HG02973 (cell line): ENCODE measurements at regions not wholly inside any gene's neighbourhood (a gene's known extent, or its start where the extent isn't known, plus 50 kb on each side); places are given as distances from the start of the nearest gene placed in this dataset.

ENCODE experiments used
- ATAC-seq: cut with Tn5 transposase; IDR thresholded peaks from one replicate; pipeline ENCODE4 v1.9.1; 2021; ENCODE audit warnings: moderate library complexity; ENCODE audit not compliant: unreplicated experiment

- no peak for ATAC-seq
Measured at GRCh38 chr6:14856177-14856576, 389.7 kb upstream of the JARID2 start.

DNA sequence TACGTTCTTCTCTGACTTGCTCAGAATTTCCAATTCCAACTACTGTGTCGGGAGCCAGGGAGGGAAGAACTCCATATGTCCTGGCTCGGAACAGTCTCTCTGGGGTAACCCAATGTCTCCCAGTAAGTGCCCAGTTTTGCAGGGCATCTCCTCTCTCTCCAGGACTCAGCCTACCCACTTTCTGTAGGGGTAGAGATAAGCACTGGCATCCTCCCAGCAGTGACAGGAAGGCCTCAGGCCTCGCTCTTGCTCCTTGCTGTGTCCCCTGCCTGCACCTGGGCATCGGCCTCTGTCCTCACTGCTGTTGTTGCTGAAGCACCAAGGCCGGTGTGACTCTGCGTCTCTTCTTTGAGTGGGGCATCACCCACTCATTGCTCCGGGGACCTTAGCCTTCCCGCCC, 388.9 kb upstream of the JARID2 start:
- ATAC-seq = no peak

- no peak for ATAC-seq
Measured at GRCh38 chr6:14857501-14857900, 388.4 kb upstream of the JARID2 start.

DNA sequence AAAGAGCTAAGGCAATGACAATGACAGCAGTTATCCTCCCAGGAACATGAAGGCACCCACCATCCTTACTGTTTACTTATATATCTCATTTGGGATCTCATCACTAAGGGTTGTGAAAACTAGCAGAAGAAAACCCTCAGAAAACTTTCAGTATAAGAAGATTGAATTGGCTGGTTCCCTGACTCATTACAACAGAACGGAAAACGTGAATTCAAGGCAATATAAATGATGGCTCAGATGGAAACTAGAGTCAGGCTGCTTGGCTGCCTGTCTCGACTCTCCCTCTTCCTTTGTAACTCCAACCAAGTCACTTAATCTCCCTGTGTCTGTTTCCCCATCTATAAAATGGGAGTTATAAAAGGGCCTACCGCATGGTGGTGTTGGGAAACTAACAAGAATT, 387.1 kb upstream of the JARID2 start:
- no peak for ATAC-seq

- no peak for ATAC-seq
Measured at GRCh38 chr6:14860774-14861173, 385.1 kb upstream of the JARID2 start.

DNA sequence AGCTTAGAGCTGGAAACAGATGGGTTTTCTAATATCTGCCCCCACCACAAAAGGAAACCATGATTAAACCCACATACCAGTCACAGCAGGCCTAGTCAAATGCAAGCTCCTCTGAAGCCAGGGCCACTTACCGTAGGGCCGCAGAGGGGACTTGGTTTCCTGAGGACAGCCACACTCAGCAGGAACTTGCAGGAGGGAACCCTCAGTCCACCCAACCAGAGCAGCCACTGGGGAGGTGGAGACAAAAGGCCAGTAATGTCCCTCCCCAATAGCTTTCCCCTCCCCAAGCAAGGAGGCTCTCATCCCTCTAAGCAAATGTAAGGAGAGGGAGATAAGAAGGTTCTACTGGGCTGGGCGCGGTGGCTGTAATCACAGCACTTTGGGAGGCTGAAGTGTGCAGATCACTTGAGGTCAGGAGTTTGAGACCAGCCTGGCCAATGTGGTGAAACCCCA, 384.4 kb upstream of the JARID2 start:
- ATAC-seq = no peak

DNA sequence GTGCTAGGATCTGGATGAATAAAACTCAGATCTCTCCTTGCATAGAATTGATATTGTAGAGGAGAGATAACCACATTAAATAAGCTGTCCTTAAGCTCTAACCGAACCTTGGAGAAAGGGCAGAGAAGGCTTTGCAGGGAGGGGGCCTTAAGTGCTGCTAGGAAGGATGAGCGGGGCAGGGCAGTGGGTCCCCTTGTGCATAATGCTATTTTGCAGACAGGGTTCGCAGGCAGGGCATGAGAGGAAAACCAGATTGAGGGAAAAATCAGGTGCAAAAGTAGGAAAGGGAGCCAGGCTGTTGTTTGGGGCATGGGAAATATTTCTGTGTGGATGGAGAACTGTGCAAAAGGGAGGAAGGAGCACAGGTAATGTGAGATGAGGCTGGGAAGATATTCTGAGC, 383.0 kb upstream of the JARID2 start:
- no peak for ATAC-seq

GRCh38 chr6:14863902-14864850, 381.7 kb upstream of the JARID2 start:
- no peak for ATAC-seq

- ATAC-seq = no peak
Measured at GRCh38 chr6:14865531-14866100, 380.3 kb upstream of the JARID2 start.

GRCh38 chr6:14867802-14868201, 378.1 kb upstream of the JARID2 start:
- ATAC-seq = no peak

DNA sequence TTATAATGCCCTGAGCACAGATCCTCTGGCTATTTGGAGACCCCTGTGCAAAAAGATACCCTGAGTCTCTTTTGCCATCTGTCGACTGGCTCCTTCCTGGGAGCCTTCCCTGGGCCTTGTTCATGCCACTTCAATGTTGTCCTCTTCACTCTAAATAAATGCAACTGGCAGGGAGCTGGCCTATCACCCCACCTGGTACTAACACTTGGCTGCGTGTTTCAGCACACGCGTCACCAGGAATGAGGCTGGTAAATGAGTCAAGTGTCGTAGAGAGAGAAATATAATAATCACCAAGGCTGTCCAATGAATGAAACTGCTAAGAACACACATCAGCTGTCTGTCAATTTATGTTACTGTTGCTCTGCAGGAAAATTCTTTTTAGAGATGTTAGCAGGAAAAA, 374.6 kb upstream of the JARID2 start:
- no peak for ATAC-seq

- ATAC-seq = no peak
Measured at GRCh38 chr6:14873101-14873500, 372.8 kb upstream of the JARID2 start.

- ATAC-seq = no peak
Measured at GRCh38 chr6:14873781-14874441, 372.0 kb upstream of the JARID2 start.

DNA sequence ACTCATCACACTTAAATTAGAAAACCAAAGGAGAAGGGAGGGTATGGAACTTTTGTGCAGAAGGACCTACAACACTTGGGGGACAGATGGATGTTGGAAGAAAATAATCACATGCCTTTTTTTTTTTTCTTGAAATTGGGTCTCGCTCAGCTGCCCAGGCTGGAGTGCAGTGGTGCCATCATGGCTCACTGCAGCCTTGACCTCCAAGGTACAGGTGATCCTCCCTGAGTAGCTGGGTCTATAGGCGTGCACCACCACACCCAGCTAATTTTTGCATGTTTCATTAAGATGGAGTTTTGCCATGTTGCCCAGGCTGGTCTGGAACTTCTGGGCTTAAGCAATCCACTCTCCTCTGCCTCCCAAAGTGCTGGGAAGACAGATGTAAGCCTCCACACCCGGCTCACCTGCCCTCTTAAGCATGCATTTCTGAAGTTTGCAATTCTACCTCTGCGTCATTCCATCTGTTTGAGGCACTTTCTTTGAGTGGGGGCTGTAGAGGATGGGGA, 370.8 kb upstream of the JARID2 start:
- ATAC-seq = no peak

GRCh38 chr6:14875481-14876063, 370.3 kb upstream of the JARID2 start:
- ATAC-seq = peak; percentile 61

GRCh38 chr6:14876778-14877613, 368.9 kb upstream of the JARID2 start:
- ATAC-seq = peak; percentile 47

- no peak for ATAC-seq
Measured at GRCh38 chr6:14877758-14878157, 368.1 kb upstream of the JARID2 start.

- ATAC-seq = no peak
Measured at GRCh38 chr6:14880052-14880451, 365.8 kb upstream of the JARID2 start.

DNA sequence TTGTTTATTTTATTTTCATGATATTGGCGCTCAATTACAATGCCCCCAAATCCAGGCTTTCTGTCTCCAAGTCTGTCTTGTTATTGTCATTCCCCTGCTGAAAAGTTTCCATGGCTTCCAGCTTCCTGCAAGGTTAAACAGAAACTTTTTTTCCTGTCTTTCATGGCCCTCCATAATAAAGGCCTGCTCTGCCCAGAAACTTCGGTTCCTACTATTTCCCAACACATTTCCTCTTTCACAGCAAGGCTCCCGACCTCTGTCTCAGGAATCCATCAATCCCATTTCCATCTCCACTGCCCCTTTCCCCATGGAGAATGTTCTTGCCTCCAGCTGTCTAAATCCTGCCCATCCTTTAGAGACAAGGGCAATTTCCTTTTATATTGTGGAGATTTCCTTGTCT, 365.2 kb upstream of the JARID2 start:
- ATAC-seq = no peak

- ATAC-seq = no peak
Measured at GRCh38 chr6:14881398-14881797, 364.5 kb upstream of the JARID2 start.
